Stimulated activated CD4-positive, alpha-beta T cell treated with anti-CD3 and anti-CD28 coated beads, TNF-alpha, amount 100 ng/mL, for 4 hours (primary cell): ENCODE measurements at regions not wholly inside any gene's neighbourhood (a gene's known extent, or its start where the extent isn't known, plus 50 kb on each side); places are given as distances from the start of the nearest gene placed in this dataset.

Experiments used
- DNase-seq, 3 experiments: peaks; one replicate each; pipeline ENCODE4 v3.0.0-alpha.2; 2020; ENCODE audit warnings: low read depth in 3 of 3

DNA sequence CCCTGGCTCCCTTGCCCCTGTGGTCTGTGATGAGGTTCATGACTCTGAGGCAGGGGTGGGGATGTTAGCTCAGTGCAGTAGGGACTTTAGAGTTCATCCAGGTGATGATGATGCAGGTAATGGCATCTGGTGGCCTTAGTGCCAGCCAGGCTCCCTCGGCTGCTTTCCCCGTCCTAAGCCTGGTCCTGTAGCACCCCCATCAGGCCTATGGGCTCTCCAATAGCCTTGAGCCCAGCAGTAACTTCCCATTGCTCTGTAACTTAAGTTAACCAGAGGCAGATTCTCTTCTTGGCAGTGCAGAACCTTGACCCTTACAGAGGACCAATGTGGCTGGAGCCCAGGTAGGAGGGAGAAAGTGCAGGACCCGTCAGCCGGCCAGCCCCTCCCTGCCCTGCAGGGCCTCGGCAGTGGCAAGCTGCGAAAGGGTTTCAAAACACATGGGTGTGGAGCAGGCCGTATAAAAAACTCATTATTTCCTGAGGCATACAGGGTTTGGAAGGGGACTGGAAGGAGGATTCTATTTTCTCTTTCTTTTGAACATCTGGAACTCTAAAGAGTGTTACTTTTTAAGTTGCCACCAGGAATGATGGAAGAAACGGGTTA is 406.9 kb downstream of the CDH26 start:
- DNase-seq, result no peak

DNA sequence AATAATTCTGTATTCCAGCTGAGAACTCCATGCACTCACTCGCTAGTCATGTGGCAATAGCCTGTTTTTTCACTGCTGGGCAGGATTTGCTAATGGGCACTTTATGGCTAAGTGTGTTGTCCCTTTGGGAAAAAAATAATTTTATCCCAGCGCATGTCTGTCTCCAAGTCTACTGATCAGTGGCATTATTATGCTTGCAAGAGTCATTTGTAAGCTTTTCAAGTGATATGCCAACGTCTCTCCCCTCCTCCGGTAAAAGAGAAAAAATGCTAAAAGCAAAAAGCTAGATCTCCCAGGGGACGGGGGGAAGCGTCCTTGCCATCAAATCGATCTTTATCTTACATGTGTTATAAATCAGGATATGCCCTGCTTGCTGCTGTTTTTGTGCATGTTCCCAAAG is 407.7 kb downstream of the CDH26 start:
- DNase-seq, result no peak

DNA sequence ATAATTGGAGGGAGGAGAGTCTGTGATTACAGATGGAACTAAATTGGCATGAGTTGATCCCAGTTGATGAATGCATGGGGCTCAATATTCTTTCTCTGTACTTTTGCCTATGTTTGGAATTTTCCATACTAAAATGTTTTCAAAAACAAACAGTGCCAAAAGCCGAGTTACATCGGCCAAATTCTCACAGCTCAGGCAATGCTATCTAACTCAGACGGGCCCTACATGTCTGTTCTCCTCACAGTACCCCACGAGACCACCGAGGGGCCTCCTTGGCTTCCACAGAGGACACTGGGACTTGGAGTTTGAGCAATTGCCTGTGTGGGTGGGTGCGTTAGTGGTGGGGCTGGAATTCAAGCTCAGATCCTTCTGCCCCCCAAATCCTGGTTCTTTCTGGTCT is 413.2 kb downstream of the CDH26 start:
- DNase-seq, result no peak

GRCh38 chr20:60372275-60372674 is 414.1 kb downstream of the CDH26 start:
- DNase-seq, result no peak

- DNase-seq, result no peak
These were observed 414.6 kb downstream of the CDH26 start for GRCh38 chr20:60372822-60373221.

DNA sequence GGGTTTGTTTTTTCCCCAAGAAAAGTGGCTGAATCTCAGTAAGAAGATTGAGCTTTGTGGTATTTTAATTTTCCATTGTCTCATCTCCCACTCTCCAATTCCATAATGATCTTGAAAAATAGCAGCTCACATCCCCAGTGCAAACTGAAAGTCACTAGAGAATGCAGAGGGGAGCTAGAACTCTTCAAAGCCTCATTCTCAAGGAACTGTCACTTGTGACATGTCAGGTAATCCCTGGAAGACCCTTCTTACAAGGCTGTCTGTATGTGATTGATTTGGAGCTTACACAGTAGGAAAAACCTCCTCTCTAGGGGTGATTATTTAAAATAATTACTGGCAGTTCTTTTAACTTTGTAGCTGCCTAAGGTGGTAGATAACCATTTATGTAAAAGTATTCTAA is 420.4 kb downstream of the CDH26 start:
- DNase-seq, result no peak

DNA sequence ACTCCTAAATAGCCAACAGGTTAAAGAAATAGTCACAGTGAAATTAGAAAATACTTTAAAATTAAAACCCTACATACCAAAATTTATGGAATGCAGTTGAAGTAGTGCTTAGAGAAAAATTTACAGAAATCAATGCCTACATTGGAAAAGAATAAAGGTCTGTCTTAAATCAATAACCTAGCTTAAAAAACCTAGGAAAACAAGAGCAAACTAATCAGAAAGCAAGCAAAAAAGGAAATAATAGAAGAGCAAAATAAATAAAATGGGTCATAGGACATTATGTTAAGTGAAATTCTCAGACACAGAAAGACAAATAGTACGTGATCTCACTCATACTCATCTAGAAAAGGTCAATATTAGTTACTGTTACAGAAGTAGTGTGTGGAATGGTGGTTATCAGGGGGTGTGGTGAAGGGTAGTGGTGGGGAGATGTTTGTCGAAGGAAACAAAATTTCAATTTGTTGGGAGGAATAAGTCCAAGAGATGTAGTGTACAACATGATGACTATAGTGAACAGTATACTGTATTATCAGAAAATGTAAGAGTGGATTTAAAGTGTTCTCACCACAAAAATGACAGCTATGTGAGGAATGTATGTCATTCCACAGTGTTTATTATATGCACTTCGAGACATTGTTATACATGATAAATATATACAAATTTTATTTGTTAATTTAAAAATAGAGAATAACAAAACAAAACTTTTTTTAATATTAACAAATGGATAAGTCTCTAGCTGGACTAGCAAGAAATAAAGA is 423.6 kb downstream of the CDH26 start:
- no peak for DNase-seq

GRCh38 chr20:60389441-60389840 is 431.2 kb downstream of the CDH26 start:
- no peak for DNase-seq

DNA sequence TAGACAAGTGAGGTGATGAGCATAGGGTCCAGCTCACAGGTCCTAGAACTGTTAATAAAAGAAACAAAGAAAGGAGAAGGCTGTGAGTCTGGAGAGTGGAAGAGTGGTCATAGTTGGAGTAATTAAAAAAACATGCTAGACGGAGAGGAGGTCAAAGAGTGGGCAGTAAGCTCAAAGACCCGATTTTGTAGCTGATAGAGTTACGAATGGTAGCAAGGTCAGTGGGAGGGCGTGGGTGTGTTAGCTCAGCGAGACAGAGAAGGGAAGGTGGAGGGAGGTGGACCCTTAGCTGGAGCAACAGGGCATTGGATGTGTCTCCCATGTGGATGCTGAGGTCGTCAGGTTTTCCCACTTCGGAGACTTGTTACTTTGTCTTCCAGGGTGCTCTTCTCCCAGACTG is 431.7 kb downstream of the CDH26 start:
- DNase-seq, result no peak

DNA sequence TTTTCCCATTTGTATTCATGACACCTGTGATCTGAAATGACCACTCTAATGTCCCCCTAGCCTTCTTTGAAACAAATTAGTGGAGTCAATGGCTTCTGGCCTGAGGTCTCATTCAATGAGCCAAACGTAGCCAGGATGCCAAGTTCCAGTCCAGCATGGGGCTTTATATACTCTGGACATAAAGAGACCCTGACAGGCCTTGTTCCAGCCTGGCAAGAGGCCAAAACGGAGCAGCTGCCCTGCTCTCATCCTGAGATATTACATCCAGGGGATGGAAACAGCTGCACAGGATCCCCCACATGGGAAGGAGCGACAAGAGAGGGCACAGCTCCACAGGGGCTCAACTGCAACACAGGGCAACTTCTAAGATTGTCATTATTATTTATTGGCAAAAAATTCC is 437.8 kb downstream of the CDH26 start:
- no peak for DNase-seq

- DNase-seq, result no peak
These were observed 442.3 kb downstream of the CDH26 start for GRCh38 chr20:60400567-60400966.

- DNase-seq, result no peak
These were observed 444.2 kb downstream of the CDH26 start for GRCh38 chr20:60402189-60403058.

GRCh38 chr20:60403105-60403741 is 445.0 kb downstream of the CDH26 start:
- no peak for DNase-seq

- no peak for DNase-seq
These were observed 449.0 kb downstream of the CDH26 start for GRCh38 chr20:60407011-60407771.

GRCh38 chr20:60407938-60408337 is 449.7 kb downstream of the CDH26 start:
- DNase-seq, result no peak

- DNase-seq, result no peak
These were observed 450.2 kb downstream of the CDH26 start for GRCh38 chr20:60408435-60408834.

DNA sequence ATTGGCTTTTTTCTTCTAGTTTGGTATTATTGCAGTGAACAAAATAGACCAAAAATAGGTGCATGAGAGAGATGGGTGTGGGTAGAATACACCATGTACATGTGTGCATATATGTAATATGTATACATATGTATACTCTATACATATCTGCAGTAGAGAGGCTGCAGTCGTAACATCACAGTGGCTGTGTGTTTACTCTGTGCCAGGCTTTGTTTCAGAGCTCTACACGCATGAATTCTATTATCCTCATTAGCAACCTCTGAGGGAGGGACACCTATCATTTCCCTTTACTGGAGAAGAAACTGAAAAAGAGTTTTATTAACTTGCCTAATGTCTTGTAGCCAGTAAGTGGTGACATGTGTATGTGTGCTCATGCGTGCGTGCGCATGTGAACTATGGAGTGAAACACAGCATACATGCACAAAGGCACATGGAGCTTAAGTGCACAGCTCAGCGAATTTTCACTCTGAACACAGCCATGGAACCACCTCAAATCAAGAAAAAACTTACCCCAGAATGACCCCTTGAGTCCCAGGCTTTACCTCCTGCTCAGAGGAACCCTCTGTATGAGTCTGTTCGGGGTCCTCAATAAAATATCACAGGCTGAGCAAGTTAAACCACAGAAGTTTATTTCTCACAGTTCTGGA is 452.5 kb downstream of the CDH26 start:
- no peak for DNase-seq

DNA sequence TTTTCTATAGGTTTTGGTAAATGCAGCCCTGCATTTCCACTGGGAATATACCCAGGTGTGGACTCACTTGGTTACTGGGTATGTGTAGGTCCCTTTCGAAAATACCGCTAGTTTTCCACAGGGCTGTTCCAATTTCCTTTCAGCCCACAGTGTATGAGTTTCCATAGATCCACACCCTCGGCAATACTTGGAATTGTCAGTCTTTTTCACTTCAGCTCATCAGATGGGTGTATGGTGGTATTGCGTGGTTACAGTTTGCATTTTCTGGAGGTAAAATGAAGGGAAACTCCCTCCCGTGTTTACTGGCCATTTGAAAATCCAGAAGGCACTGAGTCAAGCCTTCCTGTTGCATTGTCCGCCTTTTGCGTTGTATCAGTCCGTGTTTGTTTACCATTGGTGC is 453.6 kb downstream of the CDH26 start:
- no peak for DNase-seq

DNA sequence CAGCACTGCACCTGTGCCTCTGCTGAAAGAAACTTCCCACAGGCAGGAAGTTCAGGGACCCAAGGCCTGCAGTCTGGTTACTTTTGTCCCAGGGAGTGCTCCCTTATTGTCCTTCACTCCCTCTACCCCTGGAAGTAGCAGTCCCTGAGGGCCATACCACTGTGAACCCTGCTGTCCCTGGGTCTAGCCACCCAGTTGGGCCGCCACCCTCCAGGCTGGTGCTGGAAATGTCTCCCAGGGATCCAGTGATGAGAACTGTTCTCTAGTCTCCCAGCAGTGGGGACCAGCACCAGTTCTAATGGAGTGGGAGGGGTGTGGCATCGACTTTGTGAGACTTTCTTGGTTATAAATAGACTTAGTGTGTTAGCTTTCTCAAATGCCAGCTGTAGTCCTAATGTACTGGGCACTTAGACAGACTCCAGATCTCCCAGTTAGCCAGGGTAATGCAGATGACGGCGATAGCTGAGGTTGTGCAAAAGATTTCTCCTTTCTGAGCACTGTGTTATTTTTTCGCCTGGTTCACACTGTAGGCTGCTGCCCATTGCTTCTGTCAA is 462.5 kb downstream of the CDH26 start:
- no peak for DNase-seq

- no peak for DNase-seq
These were observed 464.6 kb downstream of the CDH26 start for GRCh38 chr20:60422848-60423247.
